ENCODE measurements at regions not wholly inside any gene's neighbourhood (a gene's known extent, or its start where the extent isn't known, plus 50 kb on each side); places are given as distances from the start of the nearest gene placed in this dataset.

DNA sequence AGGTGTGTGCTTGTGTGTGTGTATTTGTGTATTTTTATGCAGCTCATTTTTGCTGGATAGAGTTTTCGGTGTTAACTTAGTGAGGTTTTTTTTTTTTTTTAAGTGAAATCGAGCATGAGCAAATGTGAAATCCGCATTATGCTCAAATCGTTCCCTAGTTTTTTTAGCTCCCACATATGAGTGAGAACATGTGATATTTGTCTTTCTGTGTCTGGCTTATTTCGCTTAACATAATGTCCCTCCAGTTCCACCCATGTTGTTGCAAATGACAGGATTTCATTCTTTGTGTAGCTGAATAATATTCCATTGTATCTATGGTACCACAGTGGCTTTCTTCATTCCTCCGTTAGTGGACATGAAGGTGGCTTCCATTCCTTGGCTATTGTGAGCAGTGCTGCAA lies 1103.3 kb upstream of the EEF2KMT start:
- DNase-seq (ENCODE audit: low spot score), result no peak

DNA sequence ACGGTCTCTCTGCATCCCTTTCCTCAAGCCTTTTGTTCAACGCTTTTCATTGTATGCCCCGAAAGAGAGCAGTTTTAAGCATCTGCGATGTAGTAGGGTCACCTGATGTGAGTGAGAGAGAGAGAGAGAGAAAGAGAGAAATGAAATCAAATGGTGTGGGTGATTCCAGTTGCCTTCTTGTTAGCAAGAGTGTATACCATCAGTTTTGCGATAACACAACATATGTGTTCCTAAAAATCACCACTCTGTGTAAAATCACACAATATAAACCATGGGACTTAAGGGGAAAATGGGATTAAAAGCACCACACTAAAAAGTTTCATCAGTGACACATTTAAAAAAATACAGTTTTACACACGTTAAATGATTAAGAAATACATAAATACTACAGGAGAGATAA lies 1102.7 kb upstream of the EEF2KMT start:
- DNase-seq (ENCODE audit: low spot score), result no peak

DNA sequence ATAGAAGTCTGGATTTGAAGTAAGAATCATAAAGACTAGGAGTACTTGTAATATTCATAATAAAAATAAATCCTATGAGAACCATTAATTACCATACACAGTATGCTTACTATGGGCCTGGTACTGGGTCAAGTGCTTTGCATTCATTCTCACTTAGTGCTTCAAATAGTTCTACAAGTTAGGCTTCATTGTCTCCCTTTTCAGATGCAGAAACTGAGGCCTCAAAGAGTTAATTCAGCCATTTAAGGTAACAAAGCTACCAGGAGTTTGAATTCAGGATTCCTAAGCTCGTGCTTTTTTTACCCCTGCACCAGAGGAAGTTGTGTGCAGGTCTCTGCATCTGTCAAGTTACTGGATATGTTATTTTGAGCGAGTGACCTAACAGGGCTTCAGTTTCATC lies 1098.4 kb upstream of the EEF2KMT start:
- DNase-seq (ENCODE audit: low spot score), result no peak

DNA sequence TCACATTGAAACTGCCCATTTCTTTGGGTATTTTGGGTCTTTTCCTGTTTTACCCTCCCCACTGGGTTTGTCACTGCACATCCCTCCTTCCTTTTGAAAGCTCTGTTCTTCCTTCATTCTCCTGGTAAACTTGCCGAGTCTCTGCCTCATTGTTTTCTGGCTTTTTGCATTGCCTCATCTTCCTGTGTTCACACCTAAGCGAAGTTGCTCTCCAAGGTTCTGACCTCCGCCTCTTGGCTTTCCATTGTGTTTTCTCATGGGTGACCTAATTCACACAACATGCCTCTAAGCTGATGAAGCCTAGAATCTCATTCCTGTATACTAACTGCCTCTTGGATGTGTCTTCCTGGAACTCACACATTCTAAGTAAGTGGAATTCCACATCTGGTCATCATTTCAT lies 1096.1 kb upstream of the EEF2KMT start:
- no peak for DNase-seq (ENCODE audit: low spot score)

DNA sequence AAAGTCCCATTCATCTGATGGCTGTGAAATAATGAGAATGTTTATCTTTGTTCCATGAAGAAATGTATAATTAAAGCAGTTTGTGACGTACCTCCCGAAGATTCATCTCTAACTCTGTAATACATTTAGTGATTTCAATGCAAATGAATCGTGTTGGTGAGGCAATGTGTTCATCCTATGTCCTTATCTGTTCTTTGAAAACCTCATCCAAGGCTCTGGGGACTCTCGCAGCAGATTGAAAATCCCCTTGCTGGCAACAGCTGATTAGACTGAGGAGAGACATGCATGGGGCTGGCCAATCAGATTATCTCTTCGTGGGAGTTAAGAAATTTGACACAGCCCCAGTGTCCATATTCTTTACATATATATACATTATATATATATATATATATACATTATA lies 1095.4 kb upstream of the EEF2KMT start:
- DNase-seq (ENCODE audit: low spot score), result no peak

DNA sequence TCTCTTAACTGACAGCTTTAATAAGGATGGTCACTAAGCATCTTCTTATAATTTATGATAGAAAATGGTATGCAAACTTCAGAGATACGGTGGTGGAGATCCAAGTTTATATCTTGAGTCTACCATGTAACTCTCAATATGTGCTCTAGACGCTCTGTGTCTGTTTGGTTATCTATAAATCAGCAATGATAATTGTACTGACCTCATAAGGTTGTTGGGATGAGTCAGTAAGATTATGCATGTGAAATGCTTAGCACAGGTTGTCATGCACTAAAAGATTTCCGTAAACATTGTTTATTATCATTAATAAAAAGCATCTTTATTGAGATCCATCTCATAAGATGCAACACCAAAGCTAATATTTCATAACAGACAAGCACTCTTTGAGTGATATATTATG lies 1094.9 kb upstream of the EEF2KMT start:
- no peak for DNase-seq (ENCODE audit: low spot score)

DNA sequence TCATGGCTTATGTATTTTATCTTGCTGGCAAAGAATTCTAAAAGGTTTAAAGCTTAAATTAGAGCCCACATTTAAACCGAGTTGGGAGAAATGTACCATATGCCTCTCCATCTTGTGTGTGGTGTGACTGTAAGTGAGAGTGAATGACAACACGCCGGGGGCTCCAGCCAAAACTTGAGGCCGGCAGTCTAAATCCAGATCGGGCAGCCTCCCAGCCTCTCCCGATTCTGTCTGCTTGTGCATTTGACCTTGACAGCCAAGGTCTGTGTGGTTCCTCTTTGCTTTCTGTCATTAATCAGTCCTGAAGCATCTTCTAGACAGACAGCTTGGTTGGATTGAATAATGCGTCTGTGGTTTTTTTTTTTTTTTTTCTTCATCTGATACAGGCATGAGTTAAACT lies 1093.2 kb upstream of the EEF2KMT start:
- no peak for DNase-seq (ENCODE audit: low spot score)

DNA sequence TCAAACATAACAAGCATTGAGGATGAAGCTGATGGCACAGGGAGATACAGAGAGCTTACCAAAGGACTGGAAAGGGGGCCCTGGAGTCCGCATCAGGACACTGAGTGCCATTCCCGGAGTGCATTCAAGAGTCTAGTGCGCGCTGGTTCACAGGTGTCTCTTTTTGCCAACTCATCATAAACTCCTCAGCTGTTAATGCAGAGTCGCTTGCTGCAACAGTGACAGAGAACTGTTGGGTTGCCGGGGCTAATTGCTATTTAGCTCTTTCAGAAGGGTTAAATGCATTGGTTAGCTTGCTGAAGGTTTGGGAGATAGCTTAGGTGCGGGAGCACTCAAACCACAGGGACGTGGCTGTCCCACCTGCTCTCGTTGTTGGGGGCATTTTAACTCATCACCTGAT lies 1091.6 kb upstream of the EEF2KMT start:
- no peak for DNase-seq (ENCODE audit: low spot score)

DNA sequence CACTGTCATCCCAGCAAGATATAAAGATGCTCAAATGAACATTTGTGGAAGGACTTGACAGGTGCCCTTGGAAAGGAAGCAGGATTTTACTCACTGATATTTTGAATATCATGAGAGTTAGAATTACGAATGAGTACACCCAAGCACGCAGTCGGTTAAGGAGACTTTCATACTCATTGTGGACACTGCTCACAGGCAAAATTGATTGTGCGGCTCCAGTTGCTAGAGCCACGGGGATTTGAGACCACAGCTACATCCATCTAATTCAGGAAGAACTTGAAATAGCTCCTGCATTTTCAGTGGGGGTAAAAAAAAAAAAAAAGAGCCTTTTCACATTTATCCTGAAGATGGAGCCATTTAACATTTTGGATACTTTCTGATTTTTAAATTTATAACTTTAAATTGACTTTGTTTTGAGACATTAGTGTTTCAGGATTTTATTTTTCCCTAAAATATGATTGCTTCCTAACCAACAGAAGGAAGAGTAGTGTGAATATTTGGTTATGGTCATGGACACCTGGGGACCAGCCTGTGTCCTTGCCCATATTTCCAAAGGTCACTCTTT lies 1080.1 kb upstream of the EEF2KMT start:
- DNase-seq (ENCODE audit: low spot score), result no peak

DNA sequence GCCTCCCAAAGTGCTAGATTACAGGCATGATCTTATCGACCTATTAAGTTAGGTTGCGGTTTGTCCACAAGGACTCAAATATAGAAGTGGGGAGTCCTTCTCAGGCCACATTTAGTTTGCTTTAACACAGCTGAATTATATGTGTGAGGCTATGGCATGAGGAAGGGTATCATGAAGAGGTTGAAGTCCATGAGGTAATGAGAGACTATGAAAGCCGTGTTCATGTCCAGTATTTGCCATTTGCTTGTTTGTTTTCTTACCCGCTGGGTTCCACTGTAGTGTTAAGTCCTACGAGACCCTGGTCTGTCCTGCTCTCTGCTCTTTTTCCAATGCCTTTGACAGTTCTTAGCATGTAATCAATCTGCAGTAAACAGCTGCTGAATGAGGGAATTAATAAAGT lies 1072.4 kb upstream of the EEF2KMT start:
- DNase-seq (ENCODE audit: low spot score), result no peak

DNA sequence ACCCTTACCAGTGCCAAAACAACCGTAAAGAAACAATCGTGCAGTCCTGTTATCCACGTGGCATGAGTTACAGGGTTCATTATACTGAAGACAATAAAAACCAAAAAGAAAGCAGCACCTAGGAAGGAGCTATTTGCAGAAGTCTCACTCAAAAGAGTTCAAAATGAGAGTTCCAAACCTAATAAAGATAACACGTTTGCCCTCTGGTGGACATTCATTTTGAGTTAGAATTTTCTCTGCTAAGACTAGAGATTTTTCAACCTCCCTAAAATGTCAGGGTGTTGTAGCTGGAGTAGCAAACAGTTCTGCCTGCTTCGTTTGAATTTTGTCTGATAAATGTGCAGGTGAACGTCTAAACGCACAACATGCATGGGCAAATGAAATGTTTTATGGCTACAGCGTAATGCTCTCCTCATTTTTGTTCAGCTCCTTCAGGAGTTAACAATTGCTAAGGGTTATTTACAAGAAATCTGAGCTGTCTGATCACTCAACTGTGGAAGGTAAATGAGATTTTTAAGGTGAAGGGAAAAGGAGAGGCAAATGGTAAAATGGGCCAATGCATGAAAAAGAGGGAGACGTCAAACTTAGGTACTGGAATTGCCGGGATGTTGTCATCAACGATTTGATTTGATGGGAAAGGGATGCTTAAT lies 1067.9 kb upstream of the EEF2KMT start:
- DNase-seq (ENCODE audit: low spot score), result no peak

DNA sequence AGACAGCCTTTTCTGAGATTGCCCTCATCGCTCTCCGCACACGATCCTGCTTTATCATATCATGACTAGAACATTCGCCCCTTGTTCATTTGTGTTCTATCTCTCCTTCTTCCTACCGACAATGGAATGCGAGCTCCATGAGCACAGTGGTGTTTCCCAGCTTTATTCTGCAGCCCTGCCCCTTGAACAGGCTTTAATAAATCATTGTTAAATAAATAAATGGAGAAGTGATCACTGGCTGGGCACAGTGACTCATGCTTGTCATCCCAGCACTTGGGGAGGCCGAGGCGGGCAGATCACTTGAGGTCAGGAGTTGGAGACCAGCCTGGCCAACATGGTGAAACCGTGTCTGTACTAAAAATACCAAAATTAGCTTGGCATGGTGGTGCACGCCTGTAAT lies 1063.3 kb upstream of the EEF2KMT start:
- DNase-seq (ENCODE audit: low spot score), result no peak

DNA sequence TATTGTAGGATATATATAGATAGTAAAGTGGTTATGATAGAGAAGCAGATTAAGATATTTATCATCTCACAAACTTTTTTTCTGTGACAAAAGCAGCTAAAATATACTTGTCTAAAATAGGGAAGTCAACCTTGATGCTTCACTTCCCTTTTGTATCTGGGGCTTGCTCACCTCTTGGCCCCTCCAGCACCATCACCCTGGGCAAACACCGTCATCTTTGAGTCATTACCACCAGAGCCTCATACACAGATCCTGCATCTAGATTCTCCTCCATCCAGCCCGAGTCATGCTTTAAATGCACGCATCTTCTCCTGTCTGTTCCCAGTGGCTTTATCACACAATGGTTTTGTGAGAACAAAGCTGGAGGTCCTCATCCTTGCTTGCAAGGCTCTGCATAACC lies 1062.7 kb upstream of the EEF2KMT start:
- DNase-seq (ENCODE audit: low spot score), result no peak

DNA sequence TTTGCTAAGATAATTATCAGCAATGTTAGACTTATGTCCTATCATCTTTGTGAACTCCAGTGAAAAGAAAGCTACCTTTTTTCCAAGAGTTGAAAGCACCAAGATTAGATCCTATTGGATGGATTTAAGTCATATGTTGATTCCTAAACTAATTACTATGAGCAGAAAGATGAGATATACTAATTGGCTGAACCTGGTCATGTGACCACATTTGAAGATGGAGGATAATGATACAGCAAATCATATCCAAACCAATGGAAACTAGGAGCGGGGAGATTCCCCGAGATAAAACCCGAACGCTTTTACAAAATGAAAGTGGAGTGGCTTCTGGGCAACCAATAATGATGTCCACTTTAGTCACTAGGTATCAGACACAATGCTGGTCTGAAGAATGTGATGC lies 1060.2 kb upstream of the EEF2KMT start:
- no peak for DNase-seq (ENCODE audit: low spot score)

DNA sequence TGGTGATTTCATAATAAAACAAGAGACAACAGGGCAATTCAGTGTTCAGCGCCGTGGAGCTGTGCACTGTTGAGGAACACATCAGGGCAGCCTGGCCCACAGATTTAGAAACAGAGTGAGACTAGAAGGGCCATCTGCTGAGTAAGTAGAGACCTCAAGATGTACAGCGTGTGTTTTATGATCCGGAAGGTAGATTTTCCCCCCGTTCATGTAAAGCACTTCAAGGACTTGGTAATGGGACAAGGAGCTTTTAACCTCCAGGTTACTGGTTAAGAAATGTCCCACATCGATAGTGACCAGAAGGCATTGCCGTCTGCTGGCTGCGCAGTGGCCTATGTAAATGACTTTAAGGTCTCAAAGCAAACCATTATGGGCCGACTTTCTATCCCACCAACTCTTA lies 1057.7 kb upstream of the EEF2KMT start:
- DNase-seq (ENCODE audit: low spot score), result no peak

DNA sequence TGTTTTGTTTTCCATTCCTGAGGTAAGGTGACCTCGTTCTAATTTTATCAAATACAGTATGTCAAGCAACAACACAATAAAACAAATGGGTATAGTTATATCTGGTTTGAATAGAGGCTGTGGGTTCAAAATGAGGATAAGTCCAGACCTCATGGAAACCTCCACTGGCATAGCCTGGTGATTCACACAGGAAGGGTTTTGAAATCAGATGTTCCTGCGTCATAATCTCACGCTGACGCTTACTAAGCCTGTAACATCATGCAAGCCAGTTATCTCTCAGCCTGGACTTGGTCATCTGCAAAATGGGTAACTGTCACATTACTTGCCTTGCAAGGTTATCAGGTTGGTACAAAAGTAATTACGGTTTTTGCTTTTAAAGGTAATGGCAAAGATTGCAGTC lies 1056.3 kb upstream of the EEF2KMT start:
- no peak for DNase-seq (ENCODE audit: low spot score)

DNA sequence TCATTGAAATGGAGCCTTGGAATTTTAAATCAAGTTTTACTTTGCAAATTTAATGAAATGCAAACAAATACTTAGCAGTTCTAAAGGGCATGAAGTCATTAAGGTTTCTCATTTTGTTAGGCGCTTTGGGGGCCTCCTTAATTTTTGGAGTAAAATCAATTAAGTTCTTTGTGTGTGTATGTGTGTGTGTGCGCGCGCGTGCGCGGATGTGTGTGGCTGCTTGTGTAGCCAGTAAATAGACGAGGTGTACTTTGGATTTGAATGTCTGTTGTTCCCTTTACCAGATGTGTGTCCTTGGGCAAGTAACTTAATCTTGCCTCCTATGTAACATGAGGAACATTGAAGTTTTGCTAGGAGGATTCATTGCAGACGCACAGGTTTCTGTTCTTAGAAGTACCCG lies 1051.4 kb upstream of the EEF2KMT start:
- no peak for DNase-seq (ENCODE audit: low spot score)

DNA sequence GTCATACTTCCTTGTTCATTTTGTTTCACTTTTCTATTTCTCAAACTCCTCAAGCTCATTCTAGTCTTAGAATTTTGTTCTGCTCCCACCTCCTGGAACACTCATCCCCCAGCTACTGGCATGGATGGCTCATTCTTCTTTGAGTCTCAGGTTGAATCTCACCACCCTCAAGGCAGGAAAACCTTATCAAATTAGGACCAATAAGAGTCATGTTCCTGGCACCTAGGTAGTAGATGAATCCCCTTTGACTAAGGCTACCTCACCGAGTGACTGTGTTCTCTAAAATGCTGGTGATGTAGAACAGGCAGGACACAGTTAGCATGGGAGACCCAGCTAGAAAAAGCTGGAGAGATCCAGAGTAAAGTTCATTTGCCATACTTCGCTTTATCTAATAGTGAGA lies 1050.8 kb upstream of the EEF2KMT start:
- no peak for DNase-seq (ENCODE audit: low spot score)

DNA sequence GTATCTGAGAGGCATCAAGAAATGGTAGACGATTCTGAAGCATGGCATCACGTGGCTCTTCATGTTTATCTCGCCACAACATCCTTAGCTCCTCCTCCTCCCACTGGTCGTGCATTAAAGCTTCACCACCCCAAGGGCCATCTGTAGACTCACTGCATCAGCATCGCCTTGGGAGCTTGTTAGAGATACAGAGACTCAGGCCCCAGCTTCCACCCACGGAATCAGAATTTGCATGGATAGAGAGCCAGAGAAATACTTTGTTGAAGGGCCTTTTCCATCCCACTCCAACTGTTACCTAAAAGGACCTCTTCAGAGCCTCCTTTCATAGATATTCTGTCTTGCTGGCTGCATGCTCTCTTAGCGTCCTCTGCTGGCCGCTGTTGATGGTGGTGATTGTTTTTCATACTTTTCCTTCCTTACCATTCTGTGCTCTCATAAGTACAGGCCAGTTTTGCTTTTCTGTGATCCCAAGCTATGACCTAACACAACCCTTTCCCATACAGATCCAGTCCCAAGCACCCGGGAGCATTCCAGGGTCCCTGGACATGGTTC lies 1049.4 kb upstream of the EEF2KMT start:
- DNase-seq (ENCODE audit: low spot score), result no peak

DNA sequence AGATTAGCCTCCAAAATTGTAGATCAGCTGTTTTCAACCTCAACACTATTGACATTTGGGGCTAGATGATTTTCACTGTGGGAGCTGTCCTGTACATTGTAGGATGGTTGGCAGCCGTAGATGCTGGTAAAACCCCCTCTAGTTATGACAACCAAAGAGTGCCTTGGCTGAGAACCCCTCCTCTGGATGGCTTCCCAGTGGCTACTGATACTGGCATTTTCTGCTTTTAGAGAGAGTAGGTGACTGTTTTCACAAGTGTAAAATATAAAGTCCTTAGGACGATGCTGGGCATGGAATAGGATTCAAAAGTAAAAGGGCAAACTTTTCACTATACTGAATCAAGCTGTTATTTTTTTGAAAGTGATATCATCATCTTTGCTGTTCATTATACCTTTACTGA lies 1048.8 kb upstream of the EEF2KMT start:
- DNase-seq (ENCODE audit: low spot score), result no peak

DNA sequence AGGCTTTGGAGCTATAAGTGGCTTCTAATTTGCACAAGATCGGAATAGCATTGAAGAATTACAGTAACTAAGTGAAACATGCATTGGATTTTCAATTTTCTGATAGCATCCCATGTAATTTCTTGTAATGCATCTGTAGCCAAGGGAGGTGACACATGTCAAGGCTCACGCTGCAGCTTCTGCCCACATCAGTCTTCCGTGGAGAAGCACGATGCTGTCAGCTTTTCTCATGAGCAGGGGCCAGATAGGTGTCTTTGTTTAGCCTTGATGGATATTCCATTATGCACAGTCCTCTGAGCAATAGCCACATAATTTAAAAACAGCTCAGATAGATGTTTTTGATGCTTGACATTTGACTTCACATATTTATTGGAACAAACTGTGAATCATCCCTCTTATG lies 1046.9 kb upstream of the EEF2KMT start:
- no peak for DNase-seq (ENCODE audit: low spot score)

DNA sequence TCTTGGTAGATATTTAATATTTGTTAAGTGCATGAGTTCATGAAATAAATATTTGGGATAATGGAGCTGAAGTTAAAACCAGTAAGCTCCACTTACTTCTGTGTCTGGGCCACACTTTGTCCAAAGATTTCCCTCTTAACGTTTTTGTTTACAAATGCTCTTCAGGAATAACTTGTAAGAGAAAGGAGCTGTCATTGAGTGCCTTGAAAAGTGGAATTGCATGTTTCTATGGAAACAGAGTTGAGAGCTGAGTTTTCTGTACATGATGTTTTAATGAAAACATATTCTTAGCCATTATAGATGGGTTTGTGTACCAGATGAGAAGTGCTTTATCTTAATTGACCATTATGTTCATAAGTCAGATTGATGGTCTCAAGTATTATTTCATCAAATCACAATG lies 1045.4 kb upstream of the EEF2KMT start:
- DNase-seq (ENCODE audit: low spot score), result no peak

DNA sequence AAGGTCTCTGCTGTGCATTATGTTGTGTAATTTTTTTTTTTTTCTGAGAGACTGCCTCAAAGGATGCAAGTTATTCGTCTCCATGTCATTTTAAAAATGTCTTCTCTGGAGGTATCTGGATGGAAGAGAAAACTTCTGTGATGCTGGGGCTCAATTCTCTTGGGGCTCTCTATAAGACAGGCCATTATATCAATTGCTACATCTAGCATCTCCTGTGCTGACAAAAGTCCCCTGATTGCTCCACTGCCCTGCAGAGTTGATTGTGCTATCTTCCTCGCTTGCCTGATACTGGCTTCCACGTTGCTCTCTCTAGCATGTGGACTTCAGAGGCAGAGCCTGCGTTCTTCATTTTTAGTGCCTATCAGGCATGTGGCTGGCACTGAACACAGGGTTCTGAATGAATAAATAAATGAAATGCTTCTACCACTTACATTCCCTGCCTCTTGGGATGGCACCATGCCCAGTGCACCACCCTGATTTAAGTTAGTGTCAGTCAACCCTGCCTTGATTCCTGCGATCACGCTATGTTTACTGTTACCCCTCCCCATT lies 1035.5 kb upstream of the EEF2KMT start:
- DNase-seq (ENCODE audit: low spot score), result no peak

DNA sequence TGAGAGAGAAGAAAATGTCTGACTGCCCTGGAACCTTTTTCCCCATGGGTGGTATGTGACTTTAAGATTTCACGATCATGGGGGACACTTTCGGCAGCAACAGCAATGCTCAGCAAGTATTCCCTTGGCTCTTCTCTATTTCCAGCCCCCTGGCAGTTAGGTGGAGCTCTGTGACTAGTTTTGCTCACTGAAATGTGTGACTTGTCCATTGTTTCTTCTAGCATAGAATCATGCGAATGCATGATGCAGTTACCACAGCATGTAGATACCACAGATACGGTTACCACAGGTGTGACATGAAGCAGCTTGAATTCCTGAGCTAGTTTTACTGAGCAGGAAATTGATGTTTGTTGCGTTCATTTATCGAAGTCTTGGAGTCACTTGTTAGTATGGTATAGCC lies 1034.5 kb upstream of the EEF2KMT start:
- DNase-seq (ENCODE audit: low spot score), result no peak

Measured in CD4-positive, alpha-beta T cell treated with Interleukin-6 at 100 ng/mL for 8 hours (primary cell).